ENCODE measurements at regions not wholly inside any gene's neighbourhood (a gene's known extent, or its start where the extent isn't known, plus 50 kb on each side); places are given as distances from the start of the nearest gene placed in this dataset.

DNA sequence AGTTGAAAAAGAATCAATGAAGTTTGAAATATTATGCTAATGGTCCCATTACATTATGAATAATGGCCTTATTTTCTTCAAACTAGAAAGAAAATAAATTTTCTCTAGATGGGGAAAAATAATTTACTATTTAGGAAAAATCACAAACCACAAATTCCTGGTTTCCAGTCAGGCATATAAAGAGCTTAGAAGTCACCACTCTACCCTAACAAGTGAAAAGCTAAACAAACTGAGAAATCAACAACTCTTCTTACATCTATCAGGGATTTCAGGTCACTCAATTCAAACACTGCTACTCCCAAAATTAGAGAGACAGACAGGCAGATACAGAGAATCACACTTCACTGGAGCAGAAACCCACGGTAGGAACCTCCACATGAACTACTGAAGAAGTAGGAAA is 82.1 kb upstream of the LRRC7 start:
- H3K4me1 ChIP-seq: no peaks in the 10 kb centered on the region
- H3K27me3 ChIP-seq: no peaks in the 10 kb centered on the region
- no peak overlapping the region for H3K27ac ChIP-seq
- H3K9me3 ChIP-seq: no peaks in the 10 kb centered on the region
- H3K36me3 ChIP-seq: no peaks in the 10 kb centered on the region
- intact Hi-C loops (cut with DNase I): no loop called here
- no peak overlapping the region for H3K4me3 ChIP-seq
- no peak for DNase-seq (ENCODE audit: low spot score in 2 of 2)
- TF ChIP-seq, protein P1, sequence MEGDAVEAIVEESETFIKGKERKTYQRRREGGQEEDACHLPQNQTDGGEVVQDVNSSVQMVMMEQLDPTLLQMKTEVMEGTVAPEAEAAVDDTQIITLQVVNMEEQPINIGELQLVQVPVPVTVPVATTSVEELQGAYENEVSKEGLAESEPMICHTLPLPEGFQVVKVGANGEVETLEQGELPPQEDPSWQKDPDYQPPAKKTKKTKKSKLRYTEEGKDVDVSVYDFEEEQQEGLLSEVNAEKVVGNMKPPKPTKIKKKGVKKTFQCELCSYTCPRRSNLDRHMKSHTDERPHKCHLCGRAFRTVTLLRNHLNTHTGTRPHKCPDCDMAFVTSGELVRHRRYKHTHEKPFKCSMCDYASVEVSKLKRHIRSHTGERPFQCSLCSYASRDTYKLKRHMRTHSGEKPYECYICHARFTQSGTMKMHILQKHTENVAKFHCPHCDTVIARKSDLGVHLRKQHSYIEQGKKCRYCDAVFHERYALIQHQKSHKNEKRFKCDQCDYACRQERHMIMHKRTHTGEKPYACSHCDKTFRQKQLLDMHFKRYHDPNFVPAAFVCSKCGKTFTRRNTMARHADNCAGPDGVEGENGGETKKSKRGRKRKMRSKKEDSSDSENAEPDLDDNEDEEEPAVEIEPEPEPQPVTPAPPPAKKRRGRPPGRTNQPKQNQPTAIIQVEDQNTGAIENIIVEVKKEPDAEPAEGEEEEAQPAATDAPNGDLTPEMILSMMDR (IDR thresholded peaks at IDR 0.05): no peak

- H3K27ac ChIP-seq: no peak overlapping the region
- H3K27me3 ChIP-seq: no peaks in the 10 kb centered on the region
- H3K4me1 ChIP-seq: no peaks in the 10 kb centered on the region
- H3K4me3 ChIP-seq: no peak overlapping the region
- no peaks in the 10 kb centered on the region for H3K9me3 ChIP-seq
- intact Hi-C loops (cut with DNase I): no loop called here
- H3K36me3 ChIP-seq: no peaks in the 10 kb centered on the region
- TF ChIP-seq, protein P1 (IDR thresholded peaks at IDR 0.05): no peak
- DNase-seq (ENCODE audit: low spot score in 2 of 2): no peak
Measured at GRCh38 chr1:69491416-69491815, 76.3 kb upstream of the LRRC7 start.

- intact Hi-C loops (cut with DNase I): no loop called here
- no peaks in the 10 kb centered on the region for H3K4me1 ChIP-seq
- no peak for DNase-seq (ENCODE audit: low spot score in 2 of 2)
- H3K27me3 ChIP-seq: no peaks in the 10 kb centered on the region
- H3K36me3 ChIP-seq: no peaks in the 10 kb centered on the region
- TF ChIP-seq, protein P1 (IDR thresholded peaks at IDR 0.05): no peak
- no peaks in the 10 kb centered on the region for H3K9me3 ChIP-seq
- no peak overlapping the region for H3K4me3 ChIP-seq
- H3K27ac ChIP-seq: no peak overlapping the region
Measured at GRCh38 chr1:69492286-69492685, 75.4 kb upstream of the LRRC7 start.

GRCh38 chr1:69494221-69494620 is 73.5 kb upstream of the LRRC7 start:
- no peak for DNase-seq (ENCODE audit: low spot score in 2 of 2)
- H3K4me3 ChIP-seq: no peak overlapping the region
- H3K4me1 ChIP-seq: no peaks in the 10 kb centered on the region
- no peak overlapping the region for H3K27ac ChIP-seq
- intact Hi-C loops (cut with DNase I): no loop called here
- TF ChIP-seq, protein P1 (IDR thresholded peaks at IDR 0.05): no peak
- H3K9me3 ChIP-seq: no peaks in the 10 kb centered on the region
- no peaks in the 10 kb centered on the region for H3K36me3 ChIP-seq
- no peaks in the 10 kb centered on the region for H3K27me3 ChIP-seq

DNA sequence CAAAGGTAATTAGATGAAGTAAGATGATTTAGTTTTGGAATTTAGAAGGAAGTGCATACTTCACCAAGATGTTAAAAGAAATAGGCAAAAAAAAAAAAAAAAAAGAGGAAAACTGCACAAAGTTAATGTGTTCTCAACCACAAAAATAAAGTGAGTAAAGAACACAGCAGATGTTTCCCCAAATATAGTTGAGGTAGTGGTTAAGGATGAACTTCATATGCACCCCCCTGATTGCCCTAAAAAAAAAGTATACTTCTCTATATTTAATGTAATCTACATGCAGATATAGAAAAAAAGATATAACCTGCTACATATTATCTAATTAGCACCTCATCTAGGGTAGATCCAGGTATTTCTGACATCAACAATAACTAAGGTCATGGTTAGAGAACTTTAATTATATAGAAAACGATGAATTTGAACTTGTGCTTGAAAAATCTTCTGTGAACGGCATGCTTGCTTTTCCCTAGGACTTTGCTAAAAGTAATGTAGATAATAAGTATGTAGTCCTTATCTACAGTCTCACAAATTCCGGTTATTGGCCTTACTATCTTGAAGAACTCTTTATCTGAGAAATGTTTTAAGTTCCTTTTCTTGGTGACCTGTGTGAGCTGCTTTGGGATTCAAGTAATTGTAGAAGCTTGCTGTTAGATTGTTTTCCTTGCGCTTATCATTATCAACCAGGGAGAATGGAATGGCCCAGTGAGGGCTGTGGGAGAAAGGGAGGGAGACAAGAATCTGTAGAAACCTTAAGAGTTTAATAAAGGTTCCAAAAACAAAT is 70.1 kb upstream of the LRRC7 start:
- no peaks in the 10 kb centered on the region for H3K27me3 ChIP-seq

More for the DNA sequence above, 70.1 kb upstream of the LRRC7 start:
- H3K36me3 ChIP-seq: no peaks in the 10 kb centered on the region
- DNase-seq (ENCODE audit: low spot score in 2 of 2): no peak
- TF ChIP-seq, protein P1 (IDR thresholded peaks at IDR 0.05): no peak
- intact Hi-C loops (cut with DNase I): no loop called here
- H3K9me3 ChIP-seq: no peaks in the 10 kb centered on the region
- H3K4me1 ChIP-seq: no peaks in the 10 kb centered on the region
- H3K4me3 ChIP-seq: no peak overlapping the region
- no peak overlapping the region for H3K27ac ChIP-seq

All from ascending aorta (tissue), 2 donors.